ENCODE measurements at regions not wholly inside any gene's neighbourhood (a gene's known extent, or its start where the extent isn't known, plus 50 kb on each side); places are given as distances from the start of the nearest gene placed in this dataset.

DNA sequence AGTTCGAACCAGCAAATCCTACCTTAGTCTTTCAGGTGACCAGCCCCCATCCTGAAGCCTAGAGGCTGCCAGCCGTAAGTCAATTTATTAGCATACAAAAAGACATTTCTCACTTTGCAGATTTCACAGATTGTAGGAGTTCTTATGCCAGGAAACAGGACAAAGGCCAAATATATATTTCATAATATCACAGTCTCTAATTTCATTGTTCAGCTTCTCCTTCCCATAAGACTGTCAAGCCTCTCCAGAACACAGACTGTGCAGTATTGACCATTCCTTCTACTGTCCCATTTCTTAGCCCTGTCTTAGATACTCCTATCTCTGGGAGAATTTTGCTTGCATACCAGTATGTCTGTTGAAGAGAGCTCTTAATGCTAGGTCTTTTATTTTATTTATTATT is 89.2 kb upstream of the RESF1 start:
- FAIRE-seq (no peak), DNase-seq (ENCODE audit: low spot score in 2 of 2) (no peak)

DNA sequence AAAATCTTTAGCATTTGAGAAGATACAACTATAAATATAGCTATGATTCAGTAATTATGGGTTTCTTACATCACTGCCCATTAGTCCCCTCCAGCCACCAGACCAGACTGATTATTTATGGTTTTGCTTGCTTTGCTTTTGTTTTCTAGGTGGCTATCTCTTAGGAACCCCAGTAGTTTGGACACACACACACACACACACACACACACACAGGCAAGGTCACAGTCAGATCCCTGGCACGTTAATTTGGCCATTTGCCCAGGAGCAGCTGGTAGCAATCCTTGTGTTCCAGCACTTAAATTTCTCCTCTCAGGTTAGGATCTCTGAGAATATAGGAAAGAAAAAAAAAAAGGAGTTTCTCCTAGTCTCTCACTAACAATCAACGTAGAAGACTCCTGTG is 90.2 kb upstream of the RESF1 start:
- FAIRE-seq, result no peak
- no peak for DNase-seq (ENCODE audit: low spot score in 2 of 2)

DNA sequence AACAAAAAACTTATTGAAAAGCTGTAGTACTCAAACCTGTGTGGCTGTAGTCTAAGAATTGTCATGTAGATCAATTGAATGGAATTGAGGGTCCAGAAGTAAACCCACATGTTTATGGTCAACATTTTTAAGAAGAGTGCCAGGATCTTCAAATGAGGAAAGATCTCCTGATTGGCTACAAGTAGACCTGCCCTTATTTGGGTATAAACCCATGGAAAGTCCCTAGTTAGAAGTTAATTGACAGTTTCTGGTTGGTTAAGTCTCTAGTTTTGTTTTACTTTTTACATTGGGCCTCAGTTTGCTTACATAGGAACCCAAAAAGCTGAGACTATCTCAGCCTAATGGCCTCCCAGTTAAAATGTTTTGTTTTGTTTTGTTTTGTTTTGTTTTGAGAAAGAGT is 91.9 kb upstream of the RESF1 start:
- FAIRE-seq (no peak), DNase-seq (ENCODE audit: low spot score in 2 of 2) (no peak)

DNA sequence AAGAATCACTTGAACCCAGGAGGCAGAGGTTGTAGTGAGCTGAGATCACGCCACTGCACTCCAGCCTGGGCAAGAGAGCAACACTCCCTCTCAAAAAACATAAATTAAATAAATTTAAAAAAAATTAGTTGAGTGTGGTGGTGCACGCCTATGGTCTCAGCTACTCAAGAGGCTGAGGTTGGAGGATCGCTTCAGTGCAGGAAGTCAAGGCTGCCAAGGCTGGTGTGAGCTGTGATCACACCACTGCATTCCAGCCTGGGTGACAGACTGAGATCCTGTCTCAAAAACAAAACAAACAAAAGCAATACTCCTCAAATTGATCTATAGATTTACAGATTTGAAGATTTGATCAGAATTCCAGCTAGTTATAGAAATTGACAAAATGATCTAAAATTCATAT is 92.7 kb upstream of the RESF1 start:
- no peak for FAIRE-seq
- DNase-seq (ENCODE audit: low spot score in 2 of 2), result no peak

DNA sequence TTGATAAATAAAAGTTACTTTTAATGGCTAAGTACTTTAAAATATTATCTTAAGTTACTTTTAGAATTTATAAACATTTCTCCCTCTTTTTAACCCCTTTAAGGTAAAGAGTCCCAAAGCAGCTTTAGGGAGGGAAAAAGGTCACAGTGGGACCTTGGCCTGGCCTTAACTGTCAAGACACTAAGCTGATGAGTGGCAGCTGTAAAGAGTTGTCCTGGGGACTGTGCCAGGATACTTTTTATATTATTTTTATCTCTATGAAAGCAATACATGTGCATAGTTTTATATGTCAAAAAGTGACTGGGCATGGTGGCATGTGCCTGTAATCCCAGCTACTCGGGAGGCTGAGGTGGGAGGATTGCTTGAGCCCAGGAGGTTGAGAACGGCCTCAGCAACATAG is 94.2 kb upstream of the RESF1 start:
- no peak for FAIRE-seq
- no peak for DNase-seq (ENCODE audit: low spot score in 2 of 2)

DNA sequence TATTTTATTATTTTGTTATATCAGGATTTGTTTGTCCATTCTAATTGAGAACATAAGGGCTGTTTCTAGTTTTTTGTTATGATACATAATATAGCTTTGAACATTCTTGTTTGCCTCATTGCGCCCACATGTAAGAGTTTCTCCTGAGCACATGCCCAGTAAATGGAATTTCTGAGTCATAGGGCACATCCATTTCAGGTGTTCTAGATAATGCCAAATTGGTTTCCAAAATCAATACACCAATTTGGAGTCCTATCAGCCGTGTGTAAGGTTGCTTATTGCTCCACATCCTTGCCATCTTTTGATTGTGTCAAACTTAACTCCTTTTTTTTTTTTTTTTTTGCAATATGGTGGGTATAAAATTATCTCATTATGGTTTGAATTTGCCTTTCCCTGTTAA is 97.9 kb upstream of the RESF1 start:
- DNase-seq (ENCODE audit: low spot score in 2 of 2) (no peak), FAIRE-seq (no peak)

DNA sequence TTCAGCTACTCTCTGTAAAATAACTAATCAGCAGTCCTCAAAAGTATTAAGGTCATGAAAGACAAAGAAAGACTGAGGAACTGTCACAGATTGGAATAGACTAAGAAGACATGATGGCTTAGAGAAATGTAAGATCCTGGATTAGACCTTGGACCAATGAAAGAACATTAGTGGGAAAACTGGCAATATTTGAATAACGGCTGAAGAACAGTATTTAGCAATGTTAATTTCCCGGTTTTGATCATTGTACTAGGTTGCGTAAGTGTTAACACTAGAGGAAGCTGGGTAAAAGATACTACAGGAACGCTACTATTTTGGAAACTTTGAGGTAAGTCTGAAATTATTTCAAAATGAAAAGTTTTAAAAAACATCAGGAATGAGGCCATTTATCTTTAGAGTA is 98.8 kb upstream of the RESF1 start:
- no peak for DNase-seq (ENCODE audit: low spot score in 2 of 2)
- FAIRE-seq, result no peak

DNA sequence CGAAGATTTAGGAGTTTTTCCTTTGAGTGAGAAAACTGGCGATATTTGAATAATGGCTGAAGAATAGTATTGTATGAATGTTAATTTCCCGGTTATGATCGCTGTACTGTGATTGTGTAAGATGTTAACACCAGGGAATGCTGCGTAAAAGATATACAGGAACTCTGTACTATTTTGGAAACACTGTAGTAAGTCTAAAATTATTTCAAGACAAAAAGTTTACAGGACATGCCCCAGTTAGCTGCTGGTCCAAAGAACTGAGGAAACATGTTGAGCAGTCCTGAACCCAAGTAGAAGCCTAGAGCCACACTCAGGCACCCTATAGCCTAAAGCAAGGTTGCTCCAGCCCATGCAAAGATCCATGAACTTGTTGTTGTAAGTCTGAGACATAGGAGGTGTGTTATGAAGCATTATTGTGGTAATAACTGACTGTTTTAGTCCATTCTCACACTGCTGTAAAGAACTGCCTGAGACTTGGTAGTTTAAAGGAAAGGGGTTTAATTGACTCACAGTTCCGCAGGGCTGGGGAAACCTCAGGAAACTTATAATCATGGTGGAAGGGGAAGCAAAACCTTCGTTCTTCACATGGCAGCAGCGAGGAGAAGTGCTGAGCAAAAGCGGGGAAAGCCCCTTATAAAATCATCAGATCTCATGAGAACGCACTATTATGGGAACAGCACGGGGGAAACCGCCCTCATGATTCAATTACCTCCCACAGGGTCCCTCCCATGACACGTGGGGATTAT is 99.8 kb upstream of the RESF1 start:
- FAIRE-seq (no peak), DNase-seq (ENCODE audit: low spot score in 2 of 2) (no peak)

DNA sequence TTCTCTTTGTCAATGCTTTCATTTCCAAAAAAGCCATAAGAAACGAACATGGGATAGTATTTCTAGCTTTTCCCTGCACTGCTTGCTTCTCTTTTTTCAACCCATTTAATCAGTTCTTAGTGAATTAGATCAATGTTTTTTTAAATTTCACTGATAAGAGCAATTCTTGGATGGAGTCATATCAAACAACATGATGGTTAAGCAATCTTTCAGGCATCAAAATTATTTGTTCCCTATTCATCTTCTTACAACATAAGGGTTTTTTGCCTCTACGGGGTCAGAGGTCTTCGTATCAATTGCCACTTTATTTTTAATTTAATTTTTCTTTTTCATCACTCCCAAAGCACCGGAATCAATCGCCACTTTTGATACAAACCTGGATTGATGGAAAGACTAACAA is 103.8 kb upstream of the RESF1 start:
- FAIRE-seq (no peak), DNase-seq (ENCODE audit: low spot score in 2 of 2) (no peak)

DNA sequence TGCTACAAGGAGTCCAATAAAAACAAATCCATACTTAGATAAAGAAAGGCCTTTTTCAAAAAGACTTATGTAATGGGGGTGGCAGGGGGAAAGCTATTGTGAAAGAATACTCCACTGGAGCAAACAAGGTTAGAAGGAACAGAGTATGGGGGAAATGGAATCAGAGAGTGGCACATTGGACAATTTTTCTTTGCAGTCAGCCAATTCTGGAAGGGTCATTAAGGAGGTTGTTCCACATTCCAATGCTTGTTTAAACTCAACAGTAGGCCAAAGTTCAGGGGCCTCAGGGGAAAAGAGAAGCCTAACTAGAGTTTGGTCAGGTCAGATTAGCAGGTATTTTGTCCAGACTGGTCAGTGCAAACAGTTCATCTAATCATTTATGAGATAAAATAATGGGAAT is 105.2 kb upstream of the RESF1 start:
- no peak for FAIRE-seq
- no peak for DNase-seq (ENCODE audit: low spot score in 2 of 2)

DNA sequence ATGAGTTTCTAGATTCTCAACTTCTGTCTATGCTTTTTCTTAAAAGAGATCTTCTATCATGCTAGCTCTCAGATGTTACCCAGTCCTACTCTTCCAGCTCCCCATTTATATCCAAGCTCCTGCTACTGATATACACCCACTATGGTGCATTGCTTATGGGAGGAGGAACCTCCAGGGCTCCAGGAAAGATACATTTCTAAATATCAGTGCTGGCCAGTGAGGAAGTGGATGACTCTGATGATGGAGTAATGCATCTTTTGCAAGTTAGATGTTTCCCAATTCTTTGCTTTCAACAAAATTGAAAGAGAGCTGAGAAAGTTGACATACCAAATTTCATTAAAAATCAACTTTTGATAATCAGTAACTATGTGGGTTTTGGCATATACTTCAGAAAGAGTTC is 105.7 kb upstream of the RESF1 start:
- DNase-seq (ENCODE audit: low spot score in 2 of 2), result no peak
- FAIRE-seq, result no peak

DNA sequence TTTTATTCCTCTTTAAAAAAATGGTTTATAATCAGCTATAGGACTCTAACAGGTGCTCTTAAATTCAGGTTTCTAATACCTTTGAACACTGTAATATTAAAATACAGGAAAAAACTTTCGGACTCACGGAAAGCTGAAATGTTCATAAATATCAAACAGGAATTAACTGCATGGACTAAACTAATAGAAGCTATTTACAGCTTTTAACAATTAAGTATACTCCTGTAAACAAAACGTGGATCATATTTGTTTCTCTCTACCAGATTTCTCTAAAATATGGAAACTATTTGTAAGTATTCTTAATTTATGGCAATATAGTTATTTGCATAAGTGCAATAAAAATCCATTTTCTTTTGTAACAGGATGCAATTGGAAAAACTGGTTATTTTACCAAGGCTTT is 108.9 kb upstream of the RESF1 start:
- no peak for DNase-seq (ENCODE audit: low spot score in 2 of 2)
- FAIRE-seq, result no peak

DNA sequence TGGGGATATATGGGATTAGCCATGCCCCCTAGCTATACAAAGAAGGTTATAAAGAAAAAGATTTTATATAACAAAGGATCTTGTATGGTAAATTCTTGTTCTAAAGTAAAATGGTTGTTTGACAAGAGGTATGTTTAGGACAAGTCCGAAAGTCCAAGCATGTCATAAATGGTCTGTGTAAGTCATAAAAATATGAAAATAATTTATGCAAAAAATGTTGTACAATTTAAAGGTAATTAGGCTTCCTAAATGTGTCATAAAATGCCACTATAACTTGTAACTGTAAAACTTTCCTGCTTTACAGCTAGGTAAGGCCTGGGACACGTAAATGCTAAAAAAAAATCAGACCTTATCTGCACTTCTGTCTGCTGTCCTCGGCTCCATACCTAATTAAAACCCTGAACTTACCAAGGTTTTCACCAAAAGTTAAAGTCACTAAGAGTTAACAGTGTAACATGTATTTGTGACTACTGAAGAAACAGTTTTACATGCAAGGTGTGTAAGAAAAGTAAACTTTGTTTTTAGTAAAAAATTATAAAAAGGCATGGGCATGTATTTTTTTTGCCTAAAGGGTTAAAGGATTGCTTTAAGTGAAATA is 110.0 kb upstream of the RESF1 start:
- FAIRE-seq (no peak), DNase-seq (ENCODE audit: low spot score in 2 of 2) (no peak)

DNA sequence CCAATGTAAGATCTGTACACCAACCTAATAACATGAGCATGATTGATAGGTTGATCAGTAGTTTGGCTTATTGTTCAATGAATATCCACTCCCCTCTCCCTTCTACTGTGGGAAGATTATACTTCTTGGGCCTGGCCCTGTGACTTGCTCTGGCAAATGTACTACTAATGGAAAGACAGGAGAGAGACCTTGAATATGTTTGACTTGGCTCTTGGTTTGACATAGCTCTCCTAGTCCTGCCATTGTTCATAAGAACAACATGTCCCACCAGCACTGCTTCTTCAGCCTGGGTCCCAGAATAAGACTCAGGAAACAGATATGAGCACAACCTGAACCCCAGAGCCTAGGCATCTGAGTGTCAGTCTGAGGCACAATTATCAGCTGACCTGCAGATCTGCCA is 112.8 kb upstream of the RESF1 start:
- DNase-seq (ENCODE audit: low spot score in 2 of 2) (no peak), FAIRE-seq (no peak)

DNA sequence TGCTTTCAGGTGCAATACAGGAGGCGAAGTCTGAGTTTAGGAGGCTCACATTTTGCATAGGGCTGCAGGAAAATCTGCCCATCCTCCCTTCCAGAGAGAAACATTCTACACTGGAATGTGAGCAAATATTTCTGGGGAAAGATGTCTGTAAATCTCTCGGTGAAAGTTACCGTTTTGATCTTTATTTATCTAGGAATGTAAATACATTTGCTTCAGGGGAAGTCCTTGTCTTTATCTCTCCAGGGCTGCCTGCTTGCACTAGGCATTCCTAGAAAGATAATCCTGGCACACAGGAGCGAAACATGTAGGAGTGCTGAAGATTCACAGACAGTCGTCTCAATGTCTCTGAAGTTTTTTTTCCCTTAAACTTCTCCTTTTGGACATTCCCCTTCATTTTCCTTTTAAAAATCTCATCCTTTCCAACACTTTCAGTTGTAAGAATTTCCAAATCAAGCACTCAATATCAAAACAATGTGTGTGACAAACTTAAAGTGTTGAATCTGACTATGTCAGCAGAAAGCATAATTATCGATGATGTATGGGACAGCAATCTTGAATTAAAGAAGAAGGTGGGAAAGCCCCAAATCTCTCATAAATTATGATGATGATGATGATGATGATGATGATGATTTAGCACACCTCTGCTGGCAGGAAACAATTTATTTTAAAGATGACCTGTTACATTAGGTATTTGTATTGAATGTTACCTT is 113.4 kb upstream of the RESF1 start:
- FAIRE-seq, result no peak
- no peak for DNase-seq (ENCODE audit: low spot score in 2 of 2)

DNA sequence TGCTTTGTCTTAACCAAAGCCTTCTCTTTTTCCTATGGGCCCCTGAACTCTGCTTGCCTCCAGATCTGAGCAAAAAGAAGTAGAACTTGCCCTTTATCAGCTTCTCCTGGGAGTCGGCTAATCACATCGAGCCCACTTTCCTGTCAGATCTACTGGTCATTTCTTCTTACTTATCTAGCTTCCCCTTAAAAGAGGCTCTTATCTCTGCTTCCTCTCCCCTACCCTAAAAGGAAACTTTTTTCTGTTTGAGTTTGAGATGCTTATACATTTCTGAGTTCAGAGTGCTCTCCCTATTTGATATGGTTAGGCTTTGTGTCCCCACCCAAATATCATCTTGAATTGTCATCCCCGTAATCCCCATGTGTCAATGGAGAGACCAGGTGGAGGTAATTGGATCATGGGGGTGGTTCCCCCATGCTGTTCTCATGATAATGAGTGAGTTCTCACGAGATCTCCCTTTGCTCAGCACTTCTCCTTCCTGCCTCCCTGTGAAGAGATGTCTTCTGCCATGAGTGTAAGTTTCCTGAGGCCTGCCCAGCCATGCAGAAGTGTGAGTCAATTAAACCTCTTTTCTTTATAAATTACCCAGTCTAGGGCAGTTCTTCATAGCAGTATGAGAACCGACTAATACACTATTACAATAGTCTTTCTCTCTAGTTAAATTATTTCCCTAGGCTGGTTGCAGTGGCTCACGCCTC is 114.7 kb upstream of the AMN1 start:
- DNase-seq (ENCODE audit: low spot score in 2 of 2) (no peak), FAIRE-seq (no peak)

DNA sequence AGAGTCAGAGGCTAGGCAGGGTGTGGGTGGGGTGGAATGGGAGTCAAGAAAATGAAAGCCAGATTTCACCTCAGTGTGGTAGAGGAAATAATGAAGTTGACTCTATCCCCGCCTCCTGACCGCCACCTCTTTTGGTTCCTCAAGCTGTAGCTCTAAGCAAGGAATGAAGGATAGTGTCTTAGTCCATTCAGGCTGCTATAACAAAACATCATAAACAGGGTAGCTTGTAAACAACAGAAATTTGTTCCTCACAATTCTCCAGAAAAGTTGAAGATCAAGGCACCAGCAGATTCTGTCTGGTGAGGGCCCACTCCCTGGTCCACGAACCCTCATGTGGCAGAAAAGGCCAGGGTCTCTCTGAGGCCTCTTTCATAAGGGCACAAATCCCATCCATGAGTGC is 109.1 kb upstream of the AMN1 start:
- DNase-seq (ENCODE audit: low spot score in 2 of 2) (no peak), FAIRE-seq (no peak)

DNA sequence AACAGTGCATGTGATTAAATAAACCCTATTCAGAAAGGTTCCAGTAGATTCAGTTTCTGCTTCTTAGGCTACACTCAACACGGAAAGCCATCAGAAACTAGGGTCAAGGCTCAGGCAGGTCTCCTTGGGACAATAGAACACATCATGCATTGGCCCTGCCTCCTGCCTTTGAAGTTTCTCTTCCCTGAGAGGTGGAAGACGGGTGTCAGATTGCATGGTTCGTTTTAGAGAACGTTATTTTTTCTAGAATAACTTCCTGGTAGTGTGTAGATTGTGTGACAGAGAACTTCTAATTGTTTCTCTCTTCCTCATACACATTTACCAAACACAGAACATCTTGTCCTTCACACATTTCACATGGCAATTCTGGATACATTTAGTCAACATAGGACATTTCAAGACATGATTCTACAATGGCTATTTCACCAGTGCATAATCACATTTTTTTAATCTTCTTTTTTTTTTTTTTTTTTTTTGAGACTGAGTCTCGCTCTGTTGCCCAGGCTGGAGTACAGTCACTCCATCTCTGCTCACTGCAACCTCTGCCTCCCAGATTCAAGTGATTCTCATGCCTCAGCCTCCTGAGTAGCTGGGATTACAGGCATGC is 106.6 kb upstream of the AMN1 start:
- FAIRE-seq (no peak), DNase-seq (ENCODE audit: low spot score in 2 of 2) (no peak)

DNA sequence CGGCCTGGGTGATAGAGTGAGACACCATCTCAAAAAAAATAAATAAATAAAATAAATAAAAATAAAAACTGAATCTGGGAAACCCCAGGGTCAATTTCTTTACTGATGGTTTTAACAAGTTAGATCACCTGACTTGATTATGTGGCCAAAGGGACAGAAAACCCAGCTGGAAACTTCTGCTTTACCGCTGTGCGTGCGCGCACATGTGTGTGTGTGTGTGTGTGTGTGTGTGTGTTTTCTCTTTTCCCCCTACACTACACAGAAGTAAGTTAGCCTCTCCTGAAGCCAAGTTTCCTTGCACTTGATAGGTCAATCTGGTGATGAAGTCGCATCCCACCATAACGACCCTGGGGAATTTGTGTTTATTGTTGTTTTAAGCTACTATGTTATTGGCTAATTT is 105.3 kb upstream of the AMN1 start:
- DNase-seq (ENCODE audit: low spot score in 2 of 2) (no peak), FAIRE-seq (no peak)

DNA sequence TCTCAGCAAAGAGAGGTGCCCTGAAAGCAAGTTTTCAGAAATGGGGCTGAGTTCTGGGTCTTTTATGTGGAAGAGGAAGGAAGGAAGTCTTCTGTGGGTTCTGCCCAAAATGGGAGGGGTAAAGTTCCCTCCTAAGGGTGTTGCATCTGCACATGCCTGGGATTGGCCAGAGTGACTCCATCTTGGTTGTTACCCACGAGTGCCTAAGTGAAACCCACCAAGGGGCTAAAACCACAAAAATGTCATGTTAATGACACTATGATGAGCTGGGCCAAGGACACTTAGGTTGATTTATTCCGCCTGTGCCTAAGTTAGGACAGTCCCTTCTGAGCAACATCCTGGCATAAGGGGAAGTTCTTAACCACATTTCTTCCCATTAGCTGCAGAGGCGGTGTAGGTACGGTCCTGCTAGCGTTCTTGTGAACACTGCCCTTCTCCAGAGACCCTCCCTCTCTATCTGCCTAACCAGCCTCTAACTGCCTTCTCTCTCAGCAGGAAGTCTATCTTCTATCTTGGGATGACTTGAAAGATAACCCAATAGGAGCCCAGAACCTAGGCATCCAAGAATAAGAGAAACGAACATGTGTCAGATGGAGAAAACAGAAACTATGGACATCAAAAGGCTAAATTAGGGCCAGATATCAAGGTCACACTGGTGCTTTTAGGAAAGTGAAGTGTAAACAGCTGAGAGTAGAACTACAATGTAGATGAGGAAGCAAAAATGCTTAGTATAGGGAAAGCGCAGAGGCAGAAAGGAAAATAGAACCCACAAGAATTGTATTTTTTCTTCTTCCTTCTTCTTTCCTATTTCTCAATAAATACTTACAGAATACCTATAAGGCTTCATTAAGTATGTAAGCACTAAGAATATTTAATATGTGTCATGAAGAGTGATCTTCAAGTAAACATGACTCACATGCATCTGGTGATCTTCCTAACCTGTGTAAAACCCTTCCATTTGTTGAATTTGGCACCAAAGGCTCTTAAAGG is 104.2 kb upstream of the AMN1 start:
- DNase-seq (ENCODE audit: low spot score in 2 of 2), result no peak
- FAIRE-seq, result no peak
